GM12878 (cell line): ENCODE measurements at regions not wholly inside any gene's neighbourhood (a gene's known extent, or its start where the extent isn't known, plus 50 kb on each side); places are given as distances from the start of the nearest gene placed in this dataset.

Experiments used
- ATAC-seq: fragments of 200-7000 bp; cut with Tn5 transposase; 3 replicates; pipeline ENCODE4 v1.9.1; 2020; ENCODE audit warnings: mild to moderate bottlenecking, moderate library complexity
- BruUV-seq: library from RNA; stranded (reverse); fragments of 400-500 nt; replicated peaks from 2 replicates; lab custom pipeline; 2021; lab: Mats Ljungman, UMichigan
- CTCF ChIA-PET: fragments of 300-600 bp; sonication (Branson Sonifier 250); formaldehyde crosslinking; extraction: SDS; loops from one replicate; lab custom pipeline; 2021; ENCODE audit warnings: inconsistent platforms; lab: Yijun Ruan, JAX
- POLR2A ChIA-PET: fragments of 350-600 bp; formaldehyde crosslinking; extraction: SDS; loops from one replicate; lab custom pipeline; 2021; ENCODE audit warnings: inconsistent platforms; lab: Charles Lee
- RAD21 ChIA-PET: fragments of 300-600 bp; sonication (Branson Sonifier 250); formaldehyde crosslinking; loops from one replicate; lab custom pipeline; 2023; ENCODE audit warnings: antibody characterized with exemption; ENCODE audit not compliant: unreplicated experiment; lab: Charles Lee
- SMC1A ChIA-PET: fragments of 300-600 bp; sonication (Branson Sonifier 250); formaldehyde crosslinking; loops from one replicate; lab custom pipeline; 2023; ENCODE audit not compliant: unreplicated experiment, uncharacterized antibody; lab: Charles Lee
- DNase-seq: peaks from one replicate; pipeline ENCODE4 v3.0.0-alpha.2; 2011; ENCODE audit warnings: low read depth, low spot score
- FAIRE-seq: peaks from 3 replicates; lab custom pipeline; 2011; peaks lifted over from hg19 to GRCh38; lab: Jason Lieb, UNC
- H2AFZ ChIP-seq: 2 replicates; pipeline ENCODE4 v1.6.0; 2011; ENCODE audit warnings: low read depth, low read length, control low read depth; ENCODE audit not compliant: control insufficient read depth
- H3K27ac ChIP-seq: 2 replicates; pipeline ENCODE4 v1.5.1; 2011; ENCODE audit warnings: control low read depth; ENCODE audit not compliant: control insufficient read depth, insufficient read depth
- H3K27me3 ChIP-seq, 2 experiments: replicated peaks in 1 of 2; 2 replicates each; pipeline versions ENCODE4 v1.6.0 to v1.6.1; 2011; ENCODE audit warnings: low read length in 1 of 2; ENCODE audit not compliant: control insufficient read depth in 2 of 2, insufficient read depth in 2 of 2
- H3K36me3 ChIP-seq, 2 experiments: 2 replicates each; pipeline ENCODE4 v1.5.1; 2011; ENCODE audit warnings: low read length in 1 of 2; ENCODE audit not compliant: control insufficient read depth in 2 of 2, insufficient read depth in 2 of 2
- H3K4me1 ChIP-seq: 2 replicates; pipeline ENCODE4 v1.6.1; 2011; ENCODE audit warnings: mild to moderate bottlenecking, low read length, moderate library complexity, mixed read lengths; ENCODE audit not compliant: control insufficient read depth, insufficient read depth
- H3K4me2 ChIP-seq: 2 replicates; pipeline ENCODE4 v1.6.0; 2011; ENCODE audit warnings: control low read depth; ENCODE audit not compliant: control insufficient read depth, insufficient read depth
- H3K4me3 ChIP-seq: fragments of 200-600 bp; sonication (generic); 2 replicates; pipeline ENCODE4 v1.5.1; 2016
- H3K79me2 ChIP-seq: 2 replicates; pipeline ENCODE4 v1.6.0; 2011; ENCODE audit warnings: low read length; ENCODE audit not compliant: control insufficient read depth, insufficient read depth
- H3K9ac ChIP-seq: 2 replicates; pipeline ENCODE4 v1.8.0; 2011; ENCODE audit warnings: low read length, control low read depth, mixed read lengths; ENCODE audit not compliant: control insufficient read depth, insufficient read depth
- H3K9me3 ChIP-seq: replicated peaks from 3 replicates; pipeline ENCODE4 v1.5.1; 2011; ENCODE audit warnings: mild to moderate bottlenecking, low read length; ENCODE audit not compliant: control insufficient read depth, insufficient read depth
- H4K20me1 ChIP-seq: 2 replicates; pipeline ENCODE4 v1.6.0; 2011; ENCODE audit not compliant: control insufficient read depth, insufficient read depth
- BCL11A ChIP-seq: IDR thresholded peaks from 2 replicates; pipeline ENCODE4 v1.6.1; 2011; ENCODE audit warnings: low read depth, low read length
- FOXM1 ChIP-seq: IDR thresholded peaks from 2 replicates; pipeline ENCODE4 v1.6.1; 2012; ENCODE audit warnings: low read depth, mild to moderate bottlenecking, inconsistent platforms, low read length, moderate library complexity
- HDAC2 ChIP-seq: fragments of 200-600 bp; sonication (generic); IDR thresholded peaks from 2 replicates; pipeline ENCODE4 v1.6.1; 2017
- IKZF2 ChIP-seq, 2 experiments: fragments of 450-650 bp; IDR thresholded peaks; 2 replicates each; pipeline ENCODE4 v1.6.1; 2017; ENCODE audit warnings: mild to moderate bottlenecking in 2 of 2, moderate library complexity in 2 of 2
- KAT2A ChIP-seq: conservative IDR thresholded peaks from 2 replicates; pipeline ENCODE4 v1.6.1; 2011; ENCODE audit warnings: low read depth, low read length; ENCODE audit not compliant: control insufficient read depth
- MXI1 ChIP-seq: fragments of 150-350 bp; IDR thresholded peaks from 2 replicates; pipeline ENCODE4 v1.6.1; 2011; ENCODE audit warnings: low read depth, mild to moderate bottlenecking, inconsistent platforms, low read length, improper control_type of control experiment
- NFYB ChIP-seq: IDR thresholded peaks from 2 replicates; pipeline ENCODE4 v1.6.1; 2011; ENCODE audit warnings: low read depth, mild to moderate bottlenecking, low read length, improper control_type of control experiment, moderate library complexity; ENCODE audit not compliant: insufficient read depth
- POLR2A ChIP-seq: IDR thresholded peaks from 2 replicates; pipeline ENCODE4 v1.6.1; 2011; ENCODE audit warnings: low read depth, mild to moderate bottlenecking, low read length
- RFX5 ChIP-seq: IDR thresholded peaks from 2 replicates; pipeline ENCODE4 v1.6.1; 2011; ENCODE audit warnings: low read depth, low read length, improper control_type of control experiment
- YBX1 ChIP-seq: fragments of 450-650 bp; IDR thresholded peaks from 2 replicates; pipeline ENCODE4 v1.6.1; 2016; ENCODE audit warnings: antibody characterized with exemption
- ZNF384 ChIP-seq: IDR thresholded peaks from 2 replicates; pipeline ENCODE4 v1.6.1; 2012; ENCODE audit warnings: low read depth, mild to moderate bottlenecking, low read length, improper control_type of control experiment, borderline replicate concordance
- in situ Hi-C: fragments of 300-500 bp; cut with MboI; formaldehyde crosslinking; loops from 9 replicates; pipeline ENCODE4 v1.14.3; 2018; ENCODE audit warnings: mixed read lengths
- intact Hi-C: fragments of 100-400 bp; cut with micrococcal nuclease; formaldehyde crosslinking; loops from one replicate; pipeline ENCODE4 v1.14.2; 2022; ENCODE audit not compliant: unreplicated experiment

DNA sequence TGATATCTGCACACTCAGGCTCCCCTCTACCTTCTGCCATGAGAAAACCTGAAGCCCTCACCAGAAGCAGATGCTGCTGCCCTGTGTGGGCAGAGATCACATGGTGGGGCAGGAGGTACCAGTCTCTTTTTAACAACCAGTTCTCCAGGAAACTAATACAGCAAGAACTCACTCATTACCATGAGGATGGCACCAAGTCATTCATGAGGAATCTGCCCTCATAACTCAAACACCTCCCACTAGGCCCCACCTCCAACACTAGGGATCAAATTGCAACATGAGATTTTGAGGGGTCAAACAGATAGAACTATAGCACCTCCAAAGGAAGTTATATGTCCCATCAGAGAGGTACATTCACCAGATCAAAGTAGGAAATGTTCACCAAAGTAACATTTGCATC lies 136.3 kb upstream of the SHB start:
- Histone ChIP-seq H3K4me3 (no peak overlapping the region), H2AFZ (no peak overlapping the region), H3K27ac (no peak overlapping the region), H3K4me1 (no peaks in the 10 kb centered on the region), H3K9ac (no peak overlapping the region), H3K79me2 (no peaks in the 10 kb centered on the region), H3K4me2 (no peak overlapping the region), H3K36me3 (no peaks in the 10 kb centered on the region), H3K9me3 (no peaks in the 10 kb centered on the region; the same call in 2 of the 3 replicates), H4K20me1 (no peaks in the 10 kb centered on the region), H3K27me3 (no peaks in the 10 kb centered on the region; a peak in 1 of 4 replicates)
- ChIA-PET SMC1A (no interaction called here), RAD21 (no interaction called here), POLR2A (no interaction called here), CTCF (no interaction called here)
- in situ Hi-C loops (no loop called here), intact Hi-C loops (no loop called here)
- BruUV-seq = no TSS peak
- ATAC-seq = no peak
- TF ChIP-seq IKZF2 (IDR thresholded peaks at IDR 0.05) (no peak), NFYB (no peak), MXI1 (no peak), HDAC2 (no peak), KAT2A (no peak), POLR2A (no peak), BCL11A (no peak), FOXM1 (no peak), YBX1 (no peak), ZNF384 (no peak), RFX5 (no peak)
- no peak for FAIRE-seq
- DNase-seq = no peak
